HEK293 (cell line): ENCODE measurements at regions not wholly inside any gene's neighbourhood (a gene's known extent, or its start where the extent isn't known, plus 50 kb on each side); places are given as distances from the start of the nearest gene placed in this dataset.

Source experiments
- CTCF ChIA-PET: fragments of 350-600 bp; formaldehyde crosslinking; extraction: SDS; loops from one replicate; lab custom pipeline; 2021; ENCODE audit warnings: antibody characterized with exemption; lab: Yijun Ruan, JAX
- POLR2A ChIA-PET: fragments of 300-600 bp; formaldehyde crosslinking; extraction: SDS; loops from one replicate; lab custom pipeline; 2020; ENCODE audit warnings: antibody characterized with exemption, inconsistent platforms; lab: Yijun Ruan, JAX
- H3K27ac ChIP-seq: fragments of 200-500 bp; sonication (Bioruptor generic); 2 replicates; pipeline ENCODE4 v1.5.1; 2014; ENCODE audit warnings: low read depth, low read length, control low read depth, inconsistent platforms; ENCODE audit errors: extremely low read depth
- H3K36me3 ChIP-seq, 2 experiments: fragments of 200-500 bp in 1 of 2; sonication (Bioruptor generic) in 1 of 2; 1 replicate in 1 of 2; 2 replicates in 1 of 2; pipeline ENCODE4 v1.5.1; 2014 to 2017; ENCODE audit warnings: inconsistent platforms in 2 of 2, low read length in 2 of 2; ENCODE audit not compliant: control insufficient read depth in 2 of 2, insufficient read depth in 1 of 2
- H3K4me1 ChIP-seq: fragments of 200-500 bp; sonication (Bioruptor generic); 2 replicates; pipeline ENCODE4 v1.5.1; 2014; ENCODE audit warnings: mild to moderate bottlenecking, low read length, inconsistent platforms; ENCODE audit not compliant: control insufficient read depth, insufficient read depth
- H3K4me3 ChIP-seq: 2 replicates; pipeline ENCODE4 v1.5.1; 2011; ENCODE audit warnings: low read depth, mild to moderate bottlenecking, control low read depth, low read length, moderate library complexity
- H3K9me3 ChIP-seq: fragments of 200-500 bp; sonication (Bioruptor generic); 2 replicates; pipeline ENCODE4 v1.5.1; 2014; ENCODE audit warnings: low read depth, low read length, inconsistent platforms; ENCODE audit not compliant: control insufficient read depth, insufficient read depth
- HOXA7 ChIP-seq: sonication (generic); formaldehyde crosslinking; IDR thresholded peaks from 2 replicates; pipeline ENCODE4 v1.8.1; 2022; ENCODE audit warnings: missing genetic modification reagents, borderline replicate concordance
- IKZF3 ChIP-seq: fragments of 450-650 bp; IDR thresholded peaks from 2 replicates; pipeline ENCODE4 v1.5.0; 2018; ENCODE audit warnings: missing biosample characterization, mild to moderate bottlenecking, missing genetic modification characterization, moderate library complexity
- KLF16 ChIP-seq: fragments of 450-650 bp; formaldehyde crosslinking; IDR thresholded peaks from 2 replicates; pipeline ENCODE4 v1.5.1; 2017; ENCODE audit warnings: missing biosample characterization, missing genetic modification characterization
- MZF1 ChIP-seq: fragments of 450-650 bp; formaldehyde crosslinking; IDR thresholded peaks from 2 replicates; pipeline ENCODE4 v1.5.1; 2017; ENCODE audit warnings: missing biosample characterization, missing genetic modification characterization, borderline replicate concordance
- TRIM28 ChIP-seq: IDR thresholded peaks from 2 replicates; pipeline ENCODE4 v1.6.1; 2011; ENCODE audit warnings: low read length, control low read depth, borderline replicate concordance
- ZBTB49 ChIP-seq: fragments of 450-650 bp; formaldehyde crosslinking; IDR thresholded peaks from 2 replicates; pipeline ENCODE4 v1.5.1; 2016; ENCODE audit warnings: missing biosample characterization, missing genetic modification characterization, low read depth
- ZNF169 ChIP-seq: fragments of 450-650 bp; formaldehyde crosslinking; IDR thresholded peaks from 2 replicates; pipeline ENCODE4 v1.5.1; 2016; ENCODE audit warnings: missing biosample characterization, missing genetic modification characterization
- ZNF175 ChIP-seq: fragments of 450-650 bp; formaldehyde crosslinking; IDR thresholded peaks from 2 replicates; pipeline ENCODE4 v1.5.1; 2016; ENCODE audit warnings: missing biosample characterization, missing genetic modification characterization
- ZNF248 ChIP-seq: fragments of 450-650 bp; formaldehyde crosslinking; IDR thresholded peaks from 2 replicates; pipeline ENCODE4 v1.5.1; 2017; ENCODE audit warnings: missing biosample characterization, missing genetic modification characterization
- ZNF341 ChIP-seq: fragments of 450-650 bp; formaldehyde crosslinking; IDR thresholded peaks from 2 replicates; pipeline ENCODE4; 2016; ENCODE audit warnings: low read depth, missing biosample characterization, missing genetic modification characterization
- ZNF394 ChIP-seq: fragments of 450-650 bp; formaldehyde crosslinking; IDR thresholded peaks from 2 replicates; pipeline ENCODE4 v1.5.1; 2016; ENCODE audit warnings: missing biosample characterization, missing genetic modification characterization, mild to moderate bottlenecking, moderate library complexity, borderline replicate concordance
- ZNF398 ChIP-seq: fragments of 450-650 bp; formaldehyde crosslinking; IDR thresholded peaks from 2 replicates; pipeline ENCODE4 v1.5.1; 2017; ENCODE audit warnings: missing biosample characterization, missing genetic modification characterization
- ZNF501 ChIP-seq: fragments of 450-650 bp; formaldehyde crosslinking; IDR thresholded peaks from 2 replicates; pipeline ENCODE4 v1.5.1; 2016; ENCODE audit warnings: missing biosample characterization, missing genetic modification characterization
- ZNF529 ChIP-seq: fragments of 450-650 bp; formaldehyde crosslinking; IDR thresholded peaks from 2 replicates; pipeline ENCODE4 v1.5.1; 2017; ENCODE audit warnings: missing genetic modification characterization, missing biosample characterization; ENCODE audit not compliant: insufficient replicate concordance
- ZNF571 ChIP-seq: fragments of 450-650 bp; formaldehyde crosslinking; IDR thresholded peaks from 2 replicates; pipeline ENCODE4 v1.5.0; 2017; ENCODE audit warnings: missing biosample characterization, missing genetic modification characterization
- ZNF623 ChIP-seq: fragments of 450-650 bp; formaldehyde crosslinking; IDR thresholded peaks from 2 replicates; pipeline ENCODE4 v1.5.1; 2016; ENCODE audit warnings: missing biosample characterization, missing genetic modification characterization
- ZNF658 ChIP-seq: fragments of 450-650 bp; formaldehyde crosslinking; IDR thresholded peaks from 2 replicates; pipeline ENCODE4; 2016; ENCODE audit warnings: missing biosample characterization, missing genetic modification characterization
- ZNF692 ChIP-seq: fragments of 450-650 bp; formaldehyde crosslinking; IDR thresholded peaks from 2 replicates; pipeline ENCODE4 v1.5.1; 2016; ENCODE audit warnings: missing biosample characterization, missing genetic modification characterization
- ZNF704 ChIP-seq: fragments of 450-650 bp; formaldehyde crosslinking; IDR thresholded peaks from 2 replicates; pipeline ENCODE4 v1.5.1; 2016; ENCODE audit warnings: missing biosample characterization, missing genetic modification characterization
- ZNF768 ChIP-seq: fragments of 450-650 bp; formaldehyde crosslinking; IDR thresholded peaks from 2 replicates; pipeline ENCODE4 v1.5.1; 2018; ENCODE audit warnings: missing biosample characterization, mild to moderate bottlenecking, missing genetic modification characterization
- ZNF777 ChIP-seq: fragments of 450-650 bp; formaldehyde crosslinking; IDR thresholded peaks from 2 replicates; pipeline ENCODE4 v1.5.1; 2017; ENCODE audit warnings: missing biosample characterization, missing genetic modification characterization, borderline replicate concordance
- ZNF785 ChIP-seq: fragments of 450-650 bp; formaldehyde crosslinking; IDR thresholded peaks from 2 replicates; pipeline ENCODE4 v1.5.1; 2016; ENCODE audit warnings: missing biosample characterization, missing genetic modification characterization
- ZSCAN16 ChIP-seq: fragments of 450-650 bp; formaldehyde crosslinking; IDR thresholded peaks from 2 replicates; pipeline ENCODE4 v1.5.1; 2016; ENCODE audit warnings: missing biosample characterization, missing genetic modification characterization
- ZSCAN18 ChIP-seq: fragments of 450-650 bp; formaldehyde crosslinking; IDR thresholded peaks from 2 replicates; pipeline ENCODE4 v1.5.1; 2016; ENCODE audit warnings: missing biosample characterization, missing genetic modification characterization
- ZSCAN23 ChIP-seq: fragments of 450-650 bp; formaldehyde crosslinking; IDR thresholded peaks from 2 replicates; pipeline ENCODE4 v1.5.1; 2016; ENCODE audit warnings: missing biosample characterization, missing genetic modification characterization

GRCh38 chr2:79250656-79251055 lies 91.1 kb upstream of the REG3A start (continued):
- TF ChIP-seq ZSCAN18 (tag by site-specific recombination) (no peak), ZNF169 (tag by site-specific recombination) (no peak), ZNF341 (tag by site-specific recombination) (no peak), ZNF571 (tag by site-specific recombination) (no peak), ZNF704 (tag by site-specific recombination) (no peak)

- CTCF ChIA-PET = no interaction called here
- no peak overlapping the region for H3K27ac ChIP-seq
- POLR2A ChIA-PET = no interaction called here
- TF ChIP-seq MZF1 (tag by site-specific recombination) (no peak), ZNF394 (tag by site-specific recombination) (no peak), TRIM28 (no peak), ZSCAN16 (tag by site-specific recombination) (no peak), HOXA7 (CRISPR knock-in tag) (no peak), ZNF175 (tag by site-specific recombination) (no peak)
- TF ChIP-seq, all 188 proteins: peak for 0
- H3K36me3 ChIP-seq = no peaks in the 10 kb centered on the region
- no peaks in the 10 kb centered on the region for H3K4me1 ChIP-seq
- no peaks in the 10 kb centered on the region for H3K9me3 ChIP-seq
- no peak overlapping the region for H3K4me3 ChIP-seq
These were observed 89.2 kb upstream of the REG3A start for GRCh38 chr2:79248776-79249175.

- no peak overlapping the region for H3K27ac ChIP-seq
- CTCF ChIA-PET = interaction anchor here (0.6 kb wide), 2 partner anchors 23 to 195 kb away, joined by 3 read pairs; no protein-coding TSS in a partner anchor
- no peak overlapping the region for H3K4me3 ChIP-seq
- no peaks in the 10 kb centered on the region for H3K9me3 ChIP-seq
- POLR2A ChIA-PET = no interaction called here
- no peak for TF ChIP-seq ZNF398 (tag by site-specific recombination)
- no peak for TF ChIP-seq ZNF658
- no peak for TF ChIP-seq KLF16 (tag by site-specific recombination)
- TF ChIP-seq ZNF248 (tag by site-specific recombination) = no peak
- TF ChIP-seq ZNF768 (tag by site-specific recombination) = no peak
- TF ChIP-seq ZSCAN23 = no peak
- no peak for TF ChIP-seq ZNF529 (tag by site-specific recombination)
- no peak for TF ChIP-seq IKZF3 (tag by site-specific recombination)
- no peak for TF ChIP-seq ZNF777 (tag by site-specific recombination)
- no peak for TF ChIP-seq ZNF785 (tag by site-specific recombination)
- no peak for TF ChIP-seq ZBTB49 (tag by site-specific recombination)
- no peak for TF ChIP-seq ZNF623
- TF ChIP-seq ZNF501 (tag by site-specific recombination) = no peak
- no peak for TF ChIP-seq ZNF692 (tag by site-specific recombination)
- TF ChIP-seq, all 188 proteins: peak for 0
- Histone ChIP-seq H3K4me1 (no peaks in the 10 kb centered on the region), H3K36me3 (no peaks in the 10 kb centered on the region)
These were observed 75.6 kb upstream of the REG3A start for GRCh38 chr2:79235135-79235534.
